ENCODE measurements at regions not wholly inside any gene's neighbourhood (a gene's known extent, or its start where the extent isn't known, plus 50 kb on each side); places are given as distances from the start of the nearest gene placed in this dataset.

DNA sequence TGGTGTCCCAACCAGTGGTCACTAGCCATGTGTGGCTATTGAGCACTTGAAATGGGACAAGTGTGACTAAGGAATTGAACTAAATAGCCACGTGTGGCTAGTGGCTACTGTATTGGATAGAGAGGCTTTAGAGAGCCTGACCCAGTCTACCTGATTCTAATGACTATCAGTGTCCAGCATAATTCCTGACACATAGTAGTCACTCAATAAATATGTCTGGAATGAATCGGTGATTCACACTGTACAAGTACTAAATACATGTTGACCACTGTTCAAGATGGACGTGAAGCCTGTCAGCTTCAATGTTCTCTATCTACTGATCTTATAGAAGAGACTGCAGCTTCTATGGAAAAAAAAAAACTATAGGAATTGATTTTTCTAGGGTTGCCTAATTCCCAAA, 57.7 kb upstream of the MAST4 start:
- TF ChIP-seq, protein P1, sequence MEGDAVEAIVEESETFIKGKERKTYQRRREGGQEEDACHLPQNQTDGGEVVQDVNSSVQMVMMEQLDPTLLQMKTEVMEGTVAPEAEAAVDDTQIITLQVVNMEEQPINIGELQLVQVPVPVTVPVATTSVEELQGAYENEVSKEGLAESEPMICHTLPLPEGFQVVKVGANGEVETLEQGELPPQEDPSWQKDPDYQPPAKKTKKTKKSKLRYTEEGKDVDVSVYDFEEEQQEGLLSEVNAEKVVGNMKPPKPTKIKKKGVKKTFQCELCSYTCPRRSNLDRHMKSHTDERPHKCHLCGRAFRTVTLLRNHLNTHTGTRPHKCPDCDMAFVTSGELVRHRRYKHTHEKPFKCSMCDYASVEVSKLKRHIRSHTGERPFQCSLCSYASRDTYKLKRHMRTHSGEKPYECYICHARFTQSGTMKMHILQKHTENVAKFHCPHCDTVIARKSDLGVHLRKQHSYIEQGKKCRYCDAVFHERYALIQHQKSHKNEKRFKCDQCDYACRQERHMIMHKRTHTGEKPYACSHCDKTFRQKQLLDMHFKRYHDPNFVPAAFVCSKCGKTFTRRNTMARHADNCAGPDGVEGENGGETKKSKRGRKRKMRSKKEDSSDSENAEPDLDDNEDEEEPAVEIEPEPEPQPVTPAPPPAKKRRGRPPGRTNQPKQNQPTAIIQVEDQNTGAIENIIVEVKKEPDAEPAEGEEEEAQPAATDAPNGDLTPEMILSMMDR (IDR thresholded peaks at IDR 0.05; ENCODE audit: low read depth, low read length), result no peak
- TF ChIP-seq POLR2A (IDR thresholded peaks at IDR 0.05; ENCODE audit: extremely low read depth, insufficient read length), result no peak

Measured in NB4 (cell line).